Inferior parietal cortex (tissue), 1 donor: ENCODE measurements at regions not wholly inside any gene's neighbourhood (a gene's known extent, or its start where the extent isn't known, plus 50 kb on each side); places are given as distances from the start of the nearest gene placed in this dataset.

Experiments
- DNase-seq: peaks from one replicate; pipeline ENCODE4 v3.0.0-alpha.2; 2016; ENCODE audit errors: extremely low spot score

- DNase-seq, result peak; percentile 88
Measured at GRCh38 chr2:144708626-144709025, 188.7 kb upstream of the ZEB2 start.

GRCh38 chr2:144707736-144708326 lies 187.9 kb upstream of the ZEB2 start:
- no peak for DNase-seq

DNA sequence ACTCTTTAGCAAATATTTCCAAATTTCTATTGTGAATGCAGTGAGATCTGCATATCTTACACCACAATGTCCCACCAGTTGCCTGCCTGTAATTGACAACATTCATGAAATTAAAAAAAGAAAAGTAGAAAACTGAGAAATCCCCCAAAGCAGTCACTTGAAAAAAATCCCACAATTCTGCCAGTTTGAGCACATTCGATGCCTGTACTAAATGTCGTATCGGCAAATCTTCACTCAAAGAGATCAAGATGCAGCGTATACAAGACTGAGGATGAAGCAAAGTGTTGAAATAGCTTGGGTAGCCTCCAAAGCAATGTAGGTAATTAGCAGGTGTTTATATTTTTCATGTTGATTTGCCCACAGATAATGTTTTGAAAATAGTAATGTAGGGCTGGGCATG lies 186.7 kb upstream of the ZEB2 start:
- no peak for DNase-seq

- DNase-seq, result no peak
Measured at GRCh38 chr2:144705328-144706245, 185.7 kb upstream of the ZEB2 start.

- no peak for DNase-seq
Measured at GRCh38 chr2:144704709-144705095, 184.8 kb upstream of the ZEB2 start.

DNA sequence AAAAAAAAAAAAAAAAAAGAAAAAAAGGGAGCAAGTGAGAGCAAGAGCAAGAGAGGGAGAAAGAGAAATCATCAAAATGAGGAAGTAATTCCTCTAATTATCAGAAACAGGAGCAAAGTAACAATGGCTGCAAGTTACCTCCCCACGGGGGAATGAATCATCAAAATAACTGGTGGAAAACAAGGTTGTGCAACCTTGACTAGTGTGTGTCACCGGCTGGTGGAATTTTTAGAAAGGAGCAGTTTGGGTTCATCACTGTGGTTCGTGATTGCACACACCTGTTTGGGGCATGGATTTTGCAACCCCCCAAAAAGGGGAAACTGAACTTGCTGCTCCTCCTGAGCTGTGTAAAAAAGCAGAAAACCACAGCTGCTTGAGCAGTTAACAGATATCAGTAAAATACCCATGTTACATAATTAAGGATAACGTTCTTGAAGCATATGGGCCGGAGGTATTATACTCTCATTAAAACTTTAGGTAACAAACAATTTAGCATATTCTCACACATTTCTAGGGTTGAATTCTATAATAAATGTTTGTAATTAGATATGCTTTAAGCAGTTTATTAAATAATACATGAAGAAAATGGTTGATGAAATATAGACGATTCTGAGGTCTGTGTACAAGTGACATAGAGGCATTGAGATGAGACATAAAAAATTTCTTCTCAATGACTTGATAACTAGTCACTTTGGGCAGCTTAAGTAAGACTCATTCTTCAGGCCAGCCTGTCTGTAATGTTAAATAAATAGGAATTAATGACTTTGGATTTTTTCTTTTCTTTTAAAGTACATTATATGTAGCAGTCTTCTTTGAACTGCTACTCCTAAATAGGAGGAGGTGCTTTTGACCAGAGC lies 184.2 kb upstream of the ZEB2 start:
- no peak for DNase-seq

DNA sequence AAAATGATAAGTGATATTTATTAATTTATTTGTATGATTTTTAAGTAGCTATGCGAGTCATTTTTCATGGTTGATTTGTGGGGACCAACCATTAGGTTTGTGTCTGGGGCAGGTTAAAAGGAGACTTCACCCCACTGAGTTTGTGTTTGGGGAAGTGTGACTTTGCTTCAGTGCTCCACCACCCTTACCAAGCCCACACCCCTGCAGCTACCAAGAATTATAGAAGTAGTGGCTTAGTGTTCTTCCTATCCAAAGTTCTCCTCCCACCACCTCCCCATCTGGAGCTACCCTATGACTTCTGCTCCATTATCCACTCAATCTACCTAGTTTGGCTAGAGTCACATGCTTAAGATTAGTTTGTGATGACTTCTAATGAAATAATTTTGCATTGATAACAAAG lies 182.1 kb upstream of the ZEB2 start:
- no peak for DNase-seq

- no peak for DNase-seq
Measured at GRCh38 chr2:144701259-144701658, 181.3 kb upstream of the ZEB2 start.

DNA sequence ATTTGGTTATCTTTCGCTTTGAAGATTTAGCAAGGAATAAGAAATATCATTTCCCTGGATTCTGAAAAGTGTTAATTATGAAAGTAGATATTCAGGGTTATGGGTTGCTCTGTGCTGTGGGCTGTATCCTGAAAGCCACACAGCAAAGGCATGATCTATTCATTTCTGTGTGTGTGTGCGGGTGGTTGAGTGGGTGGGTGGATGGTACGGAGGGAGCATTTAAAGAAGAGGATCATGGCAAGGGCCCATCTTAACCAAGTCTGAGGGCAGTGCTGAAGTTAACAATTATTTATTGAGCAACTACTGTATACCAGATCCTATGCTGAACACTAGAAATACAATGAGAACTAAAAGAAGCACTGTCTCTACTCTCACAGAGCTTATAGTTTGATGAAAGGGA lies 178.2 kb upstream of the ZEB2 start:
- no peak for DNase-seq

- no peak for DNase-seq
Measured at GRCh38 chr2:144695657-144696056, 175.7 kb upstream of the ZEB2 start.

- DNase-seq, result no peak
Measured at GRCh38 chr2:144694456-144694855, 174.5 kb upstream of the ZEB2 start.

GRCh38 chr2:144693179-144693578 lies 173.3 kb upstream of the ZEB2 start:
- DNase-seq, result no peak

DNA sequence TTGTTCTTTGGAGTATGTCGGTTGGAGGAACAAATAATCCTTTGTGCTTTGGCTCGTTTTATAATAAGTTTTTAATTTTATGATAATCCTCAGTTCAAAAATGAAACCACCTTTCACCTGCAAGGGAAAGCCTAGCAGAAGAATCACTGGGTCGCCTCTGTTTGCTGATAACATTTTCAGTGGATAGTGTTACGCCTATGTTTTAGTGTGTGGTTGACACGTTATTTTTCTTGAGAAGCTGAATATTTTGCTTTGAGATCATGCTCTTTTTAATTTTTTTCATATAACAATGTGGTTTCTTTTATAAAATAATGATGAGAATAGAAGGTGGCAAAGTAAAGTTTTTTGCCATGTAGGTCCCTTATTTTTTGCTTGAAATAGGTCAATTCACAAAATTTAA lies 172.7 kb upstream of the ZEB2 start:
- DNase-seq, result no peak

- DNase-seq, result no peak
Measured at GRCh38 chr2:144690771-144691170, 170.9 kb upstream of the ZEB2 start.

GRCh38 chr2:144686518-144687215 lies 166.7 kb upstream of the ZEB2 start:
- no peak for DNase-seq

DNA sequence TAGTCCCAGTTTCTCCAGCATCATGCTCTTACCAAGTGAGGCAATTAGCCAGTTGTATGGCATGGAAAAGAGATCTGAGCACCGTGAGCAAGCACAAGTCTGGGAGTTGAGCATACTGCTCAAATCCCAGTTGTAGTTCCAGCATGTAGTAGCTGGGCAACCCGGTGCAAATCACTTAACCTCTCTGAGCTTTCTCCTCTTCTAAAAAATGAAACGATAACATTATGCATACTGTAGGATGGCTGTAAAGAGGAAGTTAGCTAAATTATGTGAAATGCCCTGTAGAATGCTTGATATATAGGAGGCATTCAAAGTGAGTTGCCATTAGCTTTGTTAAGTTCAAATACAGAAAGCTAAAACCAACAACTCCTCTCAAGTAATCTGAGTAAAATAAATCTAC lies 164.0 kb upstream of the ZEB2 start:
- DNase-seq, result no peak

GRCh38 chr2:144683107-144683753 lies 163.3 kb upstream of the ZEB2 start:
- DNase-seq, result no peak

DNA sequence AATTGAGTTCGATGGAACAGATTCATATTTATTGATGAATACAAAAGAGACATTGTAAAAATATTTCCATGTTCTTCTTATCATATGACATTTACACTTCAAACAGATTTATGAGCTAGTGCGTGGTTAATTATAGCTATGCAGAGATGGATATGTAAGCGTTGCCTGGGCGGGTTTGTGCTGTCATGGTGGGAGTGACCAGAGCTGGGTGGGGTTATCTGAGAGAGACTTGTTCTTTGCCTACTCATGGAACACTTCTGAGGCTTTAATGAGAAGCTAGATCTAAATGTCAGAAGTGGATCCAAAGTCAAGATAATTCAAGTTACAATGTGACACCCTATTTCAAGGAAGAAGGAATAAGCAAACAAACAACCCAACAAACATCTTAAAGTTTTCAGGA lies 162.3 kb upstream of the ZEB2 start:
- DNase-seq, result no peak

- DNase-seq, result no peak
Measured at GRCh38 chr2:144681389-144681788, 161.5 kb upstream of the ZEB2 start.

DNA sequence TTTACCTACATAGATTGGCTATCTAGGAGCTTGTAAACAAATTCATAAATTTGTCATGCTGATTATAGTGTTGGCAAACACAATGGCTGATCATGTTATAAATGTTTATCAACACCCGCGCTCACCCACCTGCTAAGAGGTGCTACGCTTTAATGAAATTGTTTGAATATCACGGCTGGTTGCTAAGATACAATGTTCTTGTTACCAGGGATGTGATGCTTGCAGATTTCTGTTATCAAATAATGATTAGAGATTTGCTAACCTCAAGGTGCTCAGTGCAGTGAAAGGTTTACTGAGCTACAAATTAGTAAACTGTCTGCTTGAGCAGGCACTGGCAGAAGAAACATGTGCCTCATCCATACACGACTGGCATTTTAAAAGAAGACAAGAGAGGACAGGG lies 160.0 kb upstream of the ZEB2 start:
- DNase-seq, result no peak

DNA sequence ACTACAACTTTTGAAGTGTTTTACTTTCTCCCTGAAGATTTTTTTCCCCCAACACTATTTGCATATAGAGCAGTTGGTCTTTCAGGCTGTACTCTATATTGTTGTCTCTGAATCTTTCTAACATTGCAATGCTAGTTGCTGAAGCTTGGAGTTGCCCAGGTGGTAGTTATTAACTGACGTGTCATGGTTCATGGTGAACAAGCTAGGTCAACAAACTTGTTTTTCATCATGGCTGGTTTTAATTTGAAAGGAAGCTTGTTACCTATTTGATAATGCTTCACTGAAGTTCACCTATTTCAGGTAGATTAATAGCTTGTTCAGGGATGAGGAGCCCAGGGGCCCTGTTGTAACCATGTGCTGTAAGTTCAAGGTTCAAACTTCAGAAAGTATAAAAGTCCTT lies 158.8 kb upstream of the ZEB2 start:
- no peak for DNase-seq
